ENCODE measurements at regions not wholly inside any gene's neighbourhood (a gene's known extent, or its start where the extent isn't known, plus 50 kb on each side); places are given as distances from the start of the nearest gene placed in this dataset.
"Not testable (repeated sequence)": the region's sequence is repeated elsewhere in the genome, so short reads cannot be mapped to it uniquely, and the experiment has no call there.

- no peak for DNase-seq
Measured at GRCh38 chr9:100819980-100820379, 208.5 kb upstream of the PLPPR1 start.

GRCh38 chr9:100833035-100833434 is 195.5 kb upstream of the PLPPR1 start:
- DNase-seq, result not testable (repeated sequence)

- no peak for DNase-seq
Measured at GRCh38 chr9:100838857-100839256, 189.7 kb upstream of the PLPPR1 start.

GRCh38 chr9:100848726-100849125 is 179.8 kb upstream of the PLPPR1 start:
- DNase-seq, result no peak

GRCh38 chr9:100852088-100852487 is 176.4 kb upstream of the PLPPR1 start:
- no peak for DNase-seq

- DNase-seq, result no peak
Measured at GRCh38 chr9:100856238-100856637, 172.3 kb upstream of the PLPPR1 start.

- DNase-seq, result no peak
Measured at GRCh38 chr9:100865111-100865510, 163.4 kb upstream of the PLPPR1 start.

- DNase-seq, result no peak
Measured at GRCh38 chr9:100865648-100866047, 162.9 kb upstream of the PLPPR1 start.

GRCh38 chr9:100869326-100869725 is 159.2 kb upstream of the PLPPR1 start:
- DNase-seq, result no peak

- no peak for DNase-seq
Measured at GRCh38 chr9:100879884-100880283, 148.6 kb upstream of the PLPPR1 start.

- no peak for DNase-seq
Measured at GRCh38 chr9:100880284-100880683, 148.2 kb upstream of the PLPPR1 start.

- DNase-seq, result no peak
Measured at GRCh38 chr9:100884518-100884917, 144.0 kb upstream of the PLPPR1 start.

- DNase-seq, result no peak
Measured at GRCh38 chr9:100890321-100890720, 138.2 kb upstream of the PLPPR1 start.

- DNase-seq, result no peak
Measured at GRCh38 chr9:100911273-100911672, 117.3 kb upstream of the PLPPR1 start.

GRCh38 chr9:100913257-100913656 is 115.3 kb upstream of the PLPPR1 start:
- no peak for DNase-seq

GRCh38 chr9:100914266-100914665 is 114.3 kb upstream of the PLPPR1 start:
- DNase-seq, result no peak

GRCh38 chr9:100919506-100919905 is 109.0 kb upstream of the PLPPR1 start:
- no peak for DNase-seq

- DNase-seq, result no peak
Measured at GRCh38 chr9:100926366-100926765, 102.2 kb upstream of the PLPPR1 start.

- DNase-seq, result no peak
Measured at GRCh38 chr9:100927763-100928162, 100.8 kb upstream of the PLPPR1 start.

- DNase-seq, result no peak
Measured at GRCh38 chr9:100933656-100934055, 94.9 kb upstream of the PLPPR1 start.

- DNase-seq, result no peak
Measured at GRCh38 chr9:100937382-100937781, 91.1 kb upstream of the PLPPR1 start.

GRCh38 chr9:100938507-100938906 is 90.0 kb upstream of the PLPPR1 start:
- DNase-seq, result no peak

GRCh38 chr9:100939636-100940035 is 88.9 kb upstream of the PLPPR1 start:
- no peak for DNase-seq

GRCh38 chr9:100959226-100959625 is 69.3 kb upstream of the PLPPR1 start:
- DNase-seq, result no peak
